GM12873 (cell line): ENCODE measurements at regions not wholly inside any gene's neighbourhood (a gene's known extent, or its start where the extent isn't known, plus 50 kb on each side); places are given as distances from the start of the nearest gene placed in this dataset.

Experiments used
- TF ChIP-seq, protein P1 (sequence below): IDR thresholded peaks from 2 replicates; pipeline ENCODE4 v1.5.1; 2012; ENCODE audit warnings: low read depth, mild to moderate bottlenecking, moderate library complexity, low read length, control low read depth; ENCODE audit not compliant: insufficient read depth; ENCODE audit errors: missing control alignments

DNA sequence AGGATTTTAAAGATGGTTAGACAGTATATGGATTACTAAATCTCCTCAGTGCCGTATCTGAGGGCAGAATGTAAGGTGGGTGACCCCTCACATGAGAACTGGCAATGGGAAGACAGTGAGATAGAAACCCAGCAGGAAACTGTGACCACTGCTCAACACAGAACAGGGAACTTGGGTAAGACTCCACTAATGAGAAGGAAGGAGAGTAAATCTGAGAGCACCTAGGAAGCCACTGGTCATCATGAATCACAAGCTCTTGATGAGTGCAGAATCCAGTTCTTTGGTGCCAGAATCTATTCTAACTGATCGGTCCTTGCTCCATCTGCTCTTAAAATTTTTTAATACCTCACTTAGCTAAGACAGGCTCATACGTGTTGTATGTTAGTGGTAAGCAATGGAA lies 261.8 kb downstream of the KLF12 start:
- TF ChIP-seq, protein P1, sequence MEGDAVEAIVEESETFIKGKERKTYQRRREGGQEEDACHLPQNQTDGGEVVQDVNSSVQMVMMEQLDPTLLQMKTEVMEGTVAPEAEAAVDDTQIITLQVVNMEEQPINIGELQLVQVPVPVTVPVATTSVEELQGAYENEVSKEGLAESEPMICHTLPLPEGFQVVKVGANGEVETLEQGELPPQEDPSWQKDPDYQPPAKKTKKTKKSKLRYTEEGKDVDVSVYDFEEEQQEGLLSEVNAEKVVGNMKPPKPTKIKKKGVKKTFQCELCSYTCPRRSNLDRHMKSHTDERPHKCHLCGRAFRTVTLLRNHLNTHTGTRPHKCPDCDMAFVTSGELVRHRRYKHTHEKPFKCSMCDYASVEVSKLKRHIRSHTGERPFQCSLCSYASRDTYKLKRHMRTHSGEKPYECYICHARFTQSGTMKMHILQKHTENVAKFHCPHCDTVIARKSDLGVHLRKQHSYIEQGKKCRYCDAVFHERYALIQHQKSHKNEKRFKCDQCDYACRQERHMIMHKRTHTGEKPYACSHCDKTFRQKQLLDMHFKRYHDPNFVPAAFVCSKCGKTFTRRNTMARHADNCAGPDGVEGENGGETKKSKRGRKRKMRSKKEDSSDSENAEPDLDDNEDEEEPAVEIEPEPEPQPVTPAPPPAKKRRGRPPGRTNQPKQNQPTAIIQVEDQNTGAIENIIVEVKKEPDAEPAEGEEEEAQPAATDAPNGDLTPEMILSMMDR, result no peak

DNA sequence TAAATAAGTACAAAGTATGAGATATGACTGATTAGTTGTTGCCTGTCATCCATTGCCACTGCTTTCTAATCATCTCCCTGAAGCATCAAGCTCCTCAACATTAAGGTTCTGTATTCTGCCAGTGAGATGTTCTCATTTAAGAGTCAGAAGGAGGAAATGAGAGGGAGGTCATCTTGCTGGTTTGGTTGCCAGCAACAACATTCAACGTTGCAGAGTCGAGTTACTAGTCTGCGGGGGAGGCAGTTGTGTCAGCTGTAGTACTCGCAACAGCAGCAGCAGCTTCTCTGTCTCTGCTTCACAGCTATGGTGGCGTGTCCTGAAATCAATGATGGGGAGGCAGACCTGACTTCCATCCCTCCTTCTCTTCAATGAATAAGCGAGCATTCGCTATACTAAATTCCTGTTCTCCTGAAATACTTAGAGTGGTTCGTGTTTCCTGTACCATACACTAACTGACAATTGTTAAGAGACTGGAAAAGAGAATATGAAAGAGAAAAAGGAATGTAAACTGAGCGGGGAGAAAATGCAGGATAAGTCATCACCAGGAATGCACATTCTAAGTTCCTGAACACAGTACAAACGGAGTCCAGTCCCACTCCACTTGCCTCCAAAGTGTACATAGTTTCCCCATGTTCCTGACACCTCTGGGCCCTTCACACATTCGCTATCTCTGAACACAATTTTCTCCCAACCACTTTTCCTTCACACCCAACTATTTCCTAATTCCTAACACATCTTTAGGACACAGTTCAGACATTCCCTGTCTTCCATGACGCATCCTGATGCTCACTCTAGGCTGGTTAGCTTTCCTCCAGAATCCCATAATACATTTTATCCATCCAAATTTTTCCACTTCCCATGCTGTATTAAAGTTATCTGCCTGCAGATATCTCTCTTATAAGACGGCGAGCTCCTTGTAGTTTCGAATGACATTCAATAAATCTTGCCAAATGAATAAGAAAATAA lies 263.0 kb downstream of the KLF12 start:
- TF ChIP-seq, protein P1, result no peak

DNA sequence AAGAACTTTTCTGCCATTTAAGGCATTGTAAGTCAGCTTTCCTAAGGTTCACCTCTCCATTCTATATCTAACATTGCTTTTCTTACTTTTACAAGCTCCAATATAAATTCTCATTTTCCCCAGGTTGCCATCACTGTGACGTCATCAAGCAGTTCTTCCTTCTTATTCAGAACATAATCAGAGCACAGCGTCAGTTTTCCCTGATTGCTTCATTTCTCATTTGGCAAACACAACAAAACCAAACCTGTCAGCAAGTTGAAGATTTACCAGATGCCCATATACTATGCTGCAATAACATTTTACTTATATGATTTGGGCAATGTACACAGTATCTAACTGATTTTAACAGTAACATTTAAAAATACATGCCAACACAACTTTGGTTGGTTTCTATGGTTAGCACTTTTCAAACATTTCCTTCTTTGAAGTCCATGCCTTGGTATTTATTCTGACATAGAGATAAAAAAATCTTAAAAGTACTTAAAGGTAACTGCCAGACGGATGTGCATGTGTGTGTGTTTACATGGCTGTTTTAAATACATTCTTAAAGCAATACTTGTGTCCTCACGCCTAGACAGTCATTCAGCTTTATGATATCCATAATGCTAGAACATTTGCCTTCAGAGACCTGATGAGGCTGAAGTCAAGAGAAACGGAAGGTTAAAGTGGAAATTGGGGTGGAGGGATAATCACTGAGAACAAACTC lies 264.0 kb downstream of the KLF12 start:
- TF ChIP-seq, protein P1, result no peak

DNA sequence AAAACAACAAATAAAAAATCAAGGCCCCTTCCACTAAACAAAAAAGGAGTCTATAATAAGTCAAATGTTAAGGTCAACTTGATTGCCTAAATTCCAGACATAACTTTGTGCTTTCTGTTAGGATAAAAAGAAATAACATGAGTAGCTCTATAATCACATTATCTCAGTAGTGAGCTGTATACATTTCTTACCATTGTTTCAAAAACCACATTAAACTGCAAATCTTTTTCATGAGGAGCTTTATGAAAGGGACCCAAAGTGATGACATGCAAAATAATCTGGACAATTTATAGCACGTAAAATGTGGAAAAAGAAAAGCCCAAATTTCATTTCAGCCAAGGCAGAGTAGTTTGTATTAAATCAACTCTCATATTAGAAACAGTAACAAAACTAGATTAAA lies 269.2 kb downstream of the KLF12 start:
- TF ChIP-seq, protein P1, result no peak

DNA sequence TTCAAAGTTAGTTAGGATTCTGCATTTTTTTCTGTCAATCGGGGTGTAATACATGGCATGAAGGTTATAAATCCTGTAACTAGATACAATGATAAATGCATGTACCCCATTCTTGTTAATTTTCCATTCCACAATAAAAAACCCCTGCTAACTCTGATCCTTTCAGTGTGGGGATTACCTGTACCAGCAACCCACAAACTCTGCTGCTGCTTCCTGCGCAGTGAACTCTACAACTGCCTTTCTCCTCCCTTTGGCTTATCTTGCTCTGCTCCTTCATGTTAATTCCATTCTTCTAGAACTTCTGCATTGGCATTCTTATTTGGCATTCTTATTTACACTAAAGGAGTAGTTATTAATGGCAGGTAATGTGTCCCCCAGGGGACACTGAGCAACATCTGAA lies 273.1 kb downstream of the KLF12 start:
- TF ChIP-seq, protein P1, result no peak

DNA sequence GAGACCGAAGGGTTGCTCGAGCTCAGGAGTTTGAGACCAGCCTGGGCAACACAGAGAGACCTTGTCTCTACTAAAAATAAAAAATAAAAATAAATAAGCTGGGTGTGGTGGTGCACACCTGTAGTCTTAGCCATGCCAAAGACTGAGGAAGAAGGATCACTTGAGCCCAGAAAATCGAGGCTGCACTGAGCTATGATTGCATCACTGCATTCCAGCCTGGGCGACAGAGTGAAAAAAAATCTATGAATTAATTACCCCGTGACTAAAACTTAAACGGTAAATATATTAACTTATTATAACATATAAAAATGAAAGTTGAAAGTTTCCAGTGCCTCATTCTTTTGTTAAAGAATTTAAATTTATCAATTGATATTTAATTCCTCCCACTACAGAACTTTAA lies 273.7 kb downstream of the KLF12 start:
- TF ChIP-seq, protein P1, result no peak

DNA sequence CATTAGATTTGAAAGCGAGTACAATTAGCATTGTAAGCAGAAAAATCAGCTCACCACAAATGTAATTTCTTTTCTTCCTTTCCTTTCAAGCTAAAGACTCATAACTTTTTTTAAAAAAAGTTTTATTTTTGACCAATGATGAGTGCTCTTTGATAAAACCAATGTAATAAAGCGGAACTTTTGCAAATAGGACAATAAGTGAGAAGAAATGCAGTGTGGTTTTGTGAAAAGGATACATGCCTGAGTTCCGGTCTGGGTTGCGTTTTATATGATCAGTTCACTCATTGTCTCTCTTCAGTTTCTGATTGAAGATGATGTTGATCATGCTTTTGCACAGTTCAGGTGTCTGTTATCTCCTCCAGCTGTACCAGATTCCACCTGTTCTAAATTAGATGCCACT lies 274.4 kb downstream of the KLF12 start:
- TF ChIP-seq, protein P1, result no peak
